Stimulated activated memory B cell treated with anti-CD40 and anti-IgM and Interleukin-4, amounts not matched to agents 10 μg/mL and 1 μg/mL and 100 μg/mL, for 72 hours (primary cell): ENCODE measurements at regions not wholly inside any gene's neighbourhood (a gene's known extent, or its start where the extent isn't known, plus 50 kb on each side); places are given as distances from the start of the nearest gene placed in this dataset.

Source experiments
- ATAC-seq: fragments of 150-1000 bp; cut with Tn5 transposase; 2 replicates; pipeline ENCODE4 v1.10.0; 2021
- H3K27ac Mint-ChIP-seq: one replicate; pipeline ENCODE4 v1.8.0; 2022; ENCODE audit warnings: mild to moderate bottlenecking, mixed read lengths
- H3K27me3 Mint-ChIP-seq: one replicate; pipeline ENCODE4 v1.8.0; 2022; ENCODE audit warnings: mixed read lengths
- H3K36me3 Mint-ChIP-seq: one replicate; pipeline ENCODE4 v1.8.0; 2022; ENCODE audit warnings: mixed read lengths
- H3K4me1 Mint-ChIP-seq: one replicate; pipeline ENCODE4 v1.8.0; 2022; ENCODE audit warnings: mixed read lengths
- H3K4me3 Mint-ChIP-seq: one replicate; pipeline ENCODE4 v1.8.0; 2022; ENCODE audit warnings: mild to moderate bottlenecking, moderate library complexity, mixed read lengths
- H3K9me3 Mint-ChIP-seq: one replicate; pipeline ENCODE4 v1.8.0; 2022; ENCODE audit warnings: mixed read lengths

GRCh38 chr10:120997313-120997712 lies 146.2 kb downstream of the WDR11 start:
- no peaks in the 10 kb centered on the region for H3K9me3 Mint-ChIP-seq
- ATAC-seq: no peak
- H3K27me3 Mint-ChIP-seq: peaks cover 21% of the 10 kb centered on the region
- no peaks in the 10 kb centered on the region for H3K4me1 Mint-ChIP-seq
- no peak overlapping the region for H3K4me3 Mint-ChIP-seq
- no peaks in the 10 kb centered on the region for H3K36me3 Mint-ChIP-seq
- H3K27ac Mint-ChIP-seq: no peak overlapping the region

- no peak for ATAC-seq
- no peaks in the 10 kb centered on the region for H3K4me1 Mint-ChIP-seq
- peaks cover 21% of the 10 kb centered on the region for H3K27me3 Mint-ChIP-seq
- no peak overlapping the region for H3K4me3 Mint-ChIP-seq
- no peaks in the 10 kb centered on the region for H3K9me3 Mint-ChIP-seq
- H3K36me3 Mint-ChIP-seq: no peaks in the 10 kb centered on the region
- no peak overlapping the region for H3K27ac Mint-ChIP-seq
Measured at GRCh38 chr10:120997756-120998155, 146.6 kb downstream of the WDR11 start.

- H3K27me3 Mint-ChIP-seq: peaks cover 21% of the 10 kb centered on the region
- no peak for ATAC-seq
- H3K27ac Mint-ChIP-seq: no peak overlapping the region
- no peaks in the 10 kb centered on the region for H3K36me3 Mint-ChIP-seq
- no peak overlapping the region for H3K4me3 Mint-ChIP-seq
- no peaks in the 10 kb centered on the region for H3K9me3 Mint-ChIP-seq
- H3K4me1 Mint-ChIP-seq: no peaks in the 10 kb centered on the region
Measured at GRCh38 chr10:120998251-120998650, 147.1 kb downstream of the WDR11 start.

GRCh38 chr10:120998782-120999285 lies 147.7 kb downstream of the WDR11 start:
- Mint-ChIP-seq H3K9me3 (peaks cover 2% of the 10 kb centered on the region), H3K4me1 (no peaks in the 10 kb centered on the region), H3K36me3 (no peaks in the 10 kb centered on the region), H3K27me3 (peaks cover 21% of the 10 kb centered on the region), H3K4me3 (no peak overlapping the region), H3K27ac (no peak overlapping the region)
- ATAC-seq: no peak

GRCh38 chr10:120999868-121000267 lies 148.7 kb downstream of the WDR11 start:
- Mint-ChIP-seq H3K27ac (no peak overlapping the region), H3K4me1 (no peaks in the 10 kb centered on the region), H3K36me3 (no peaks in the 10 kb centered on the region), H3K27me3 (peaks cover 21% of the 10 kb centered on the region), H3K9me3 (peaks cover 10% of the 10 kb centered on the region), H3K4me3 (no peak overlapping the region)
- ATAC-seq: no peak

DNA sequence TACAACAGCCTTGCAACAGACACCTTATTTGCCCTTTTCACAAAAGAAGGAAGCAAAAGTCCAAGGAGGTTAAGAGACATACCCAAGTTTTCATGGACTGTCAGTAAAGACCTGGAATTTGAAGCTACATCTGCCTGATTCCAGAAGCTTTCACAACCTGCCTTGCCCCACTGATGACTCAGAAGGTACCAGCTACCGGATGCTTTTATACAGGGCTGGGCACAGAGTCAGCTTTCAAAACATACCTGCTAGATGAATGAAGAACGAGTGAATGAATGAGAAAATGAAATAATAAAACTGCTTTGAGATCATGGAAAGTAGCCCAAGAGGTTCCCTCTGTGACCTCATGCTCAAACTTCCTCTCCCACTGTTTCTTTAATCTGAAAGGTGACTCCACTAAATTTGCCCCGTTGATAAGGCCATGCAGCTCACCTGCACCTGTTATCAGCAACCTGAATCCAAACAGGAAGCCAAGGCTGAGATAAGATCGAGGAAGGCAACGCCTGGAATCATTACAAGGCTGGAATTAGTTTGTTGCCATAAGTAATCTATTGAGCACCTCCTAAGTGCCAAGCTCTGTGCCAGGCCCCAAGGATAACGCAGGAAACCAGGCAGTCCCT lies 151.5 kb downstream of the WDR11 start:
- no peaks in the 10 kb centered on the region for H3K36me3 Mint-ChIP-seq
- ATAC-seq: no peak
- H3K4me1 Mint-ChIP-seq: no peaks in the 10 kb centered on the region
- peaks cover 21% of the 10 kb centered on the region for H3K27me3 Mint-ChIP-seq
- H3K9me3 Mint-ChIP-seq: peaks cover 21% of the 10 kb centered on the region
- no peak overlapping the region for H3K4me3 Mint-ChIP-seq
- no peak overlapping the region for H3K27ac Mint-ChIP-seq

DNA sequence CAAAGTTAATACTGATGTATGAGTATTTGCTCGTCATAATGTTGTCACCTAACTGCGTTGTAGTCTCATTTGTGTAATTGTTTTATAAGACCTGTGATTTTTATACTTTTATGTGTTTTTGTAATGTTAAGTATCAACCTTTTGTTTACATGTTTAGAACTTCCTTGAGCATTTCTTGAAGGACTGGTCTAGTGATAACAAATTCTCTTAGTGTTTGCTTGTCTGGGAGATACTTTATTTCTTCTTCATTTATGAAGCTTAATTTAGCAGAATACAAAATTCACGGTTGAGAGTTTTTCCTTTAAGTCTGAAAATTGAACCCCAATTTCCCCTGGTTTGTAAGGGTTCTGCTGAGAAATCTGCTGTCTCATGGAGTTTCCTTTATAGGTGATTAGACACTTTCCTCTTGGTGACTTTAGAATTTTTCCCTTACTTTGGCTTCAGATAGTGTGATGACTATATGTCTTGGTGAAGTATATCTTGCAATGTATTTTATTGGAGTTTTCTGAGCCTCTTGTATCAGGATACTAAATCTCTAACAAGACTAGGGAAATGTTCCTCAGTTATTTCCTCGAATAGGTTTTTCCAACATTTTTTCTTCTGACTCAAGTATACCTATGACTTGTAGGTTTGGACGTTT lies 154.9 kb downstream of the WDR11 start:
- Mint-ChIP-seq H3K4me1 (no peaks in the 10 kb centered on the region), H3K9me3 (peaks cover 21% of the 10 kb centered on the region), H3K27ac (no peak overlapping the region), H3K27me3 (no peaks in the 10 kb centered on the region), H3K4me3 (no peak overlapping the region), H3K36me3 (no peaks in the 10 kb centered on the region)
- ATAC-seq: no peak

GRCh38 chr10:121007264-121007663 lies 156.1 kb downstream of the WDR11 start:
- Mint-ChIP-seq H3K27ac (no peak overlapping the region), H3K36me3 (no peaks in the 10 kb centered on the region), H3K27me3 (no peaks in the 10 kb centered on the region), H3K4me1 (no peaks in the 10 kb centered on the region), H3K9me3 (peaks cover 21% of the 10 kb centered on the region), H3K4me3 (no peak overlapping the region)
- ATAC-seq: no peak

DNA sequence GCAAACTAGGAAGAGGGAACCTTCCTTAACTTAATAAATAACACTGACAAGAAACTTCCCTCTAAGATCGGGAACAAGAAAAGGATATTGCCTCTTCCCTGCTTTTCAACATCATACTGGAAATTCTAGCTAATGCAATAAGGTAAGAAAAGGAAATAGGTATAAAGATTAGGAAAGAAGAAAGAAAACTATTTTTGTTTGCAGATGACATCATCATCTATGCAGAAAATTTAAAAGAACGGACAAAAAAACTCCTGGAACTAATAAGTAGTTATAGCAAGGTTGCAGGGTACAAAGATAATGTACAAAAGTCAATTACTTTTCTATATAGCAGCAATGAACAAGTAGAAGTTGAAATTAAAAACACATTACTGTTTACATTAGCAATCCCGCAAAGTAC lies 164.8 kb downstream of the WDR11 start:
- Mint-ChIP-seq H3K27me3 (peaks cover 10% of the 10 kb centered on the region), H3K27ac (no peak overlapping the region), H3K9me3 (peaks cover 14% of the 10 kb centered on the region)

DNA sequence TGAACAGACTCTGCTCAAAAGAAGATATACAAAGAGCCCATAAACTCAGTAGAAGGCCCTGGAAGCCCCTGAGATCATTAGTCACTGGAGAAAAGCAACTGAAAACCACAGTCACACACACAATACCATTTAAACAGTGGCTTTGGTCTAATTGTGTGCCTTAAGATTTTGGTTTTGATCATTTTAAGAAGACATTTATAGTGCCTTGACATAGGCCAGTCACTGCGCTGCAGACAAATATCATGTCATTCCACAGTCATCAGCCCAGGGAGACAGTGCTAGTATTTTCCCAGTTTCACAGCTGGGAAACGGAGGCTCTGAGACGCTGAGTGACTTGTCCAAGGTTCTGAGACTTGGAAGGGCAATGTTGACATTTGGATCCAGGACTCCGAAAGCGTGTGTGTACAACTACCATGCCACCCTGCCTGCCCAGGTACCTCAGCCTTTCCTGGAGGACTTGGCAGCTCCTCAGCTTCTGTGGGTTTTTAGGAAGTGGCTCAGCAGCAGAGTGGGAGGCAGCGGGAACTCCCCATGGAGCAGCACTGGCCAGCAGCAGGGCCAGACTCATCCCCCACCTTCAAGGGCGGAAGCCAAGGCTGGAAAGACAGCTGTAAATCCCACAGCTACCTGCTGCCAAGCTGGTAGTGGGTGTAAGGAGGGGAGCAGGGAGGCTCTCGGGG lies 173.9 kb downstream of the WDR11 start:
- no peak overlapping the region for H3K4me3 Mint-ChIP-seq
- H3K27me3 Mint-ChIP-seq: no peaks in the 10 kb centered on the region
- no peak for ATAC-seq
- no peaks in the 10 kb centered on the region for H3K36me3 Mint-ChIP-seq
- no peaks in the 10 kb centered on the region for H3K4me1 Mint-ChIP-seq
- H3K9me3 Mint-ChIP-seq: no peaks in the 10 kb centered on the region
- no peak overlapping the region for H3K27ac Mint-ChIP-seq

More for the DNA sequence above, 164.8 kb downstream of the WDR11 start:
- no peaks in the 10 kb centered on the region for H3K4me1 Mint-ChIP-seq
- ATAC-seq: no peak
- no peak overlapping the region for H3K4me3 Mint-ChIP-seq
- no peaks in the 10 kb centered on the region for H3K36me3 Mint-ChIP-seq

DNA sequence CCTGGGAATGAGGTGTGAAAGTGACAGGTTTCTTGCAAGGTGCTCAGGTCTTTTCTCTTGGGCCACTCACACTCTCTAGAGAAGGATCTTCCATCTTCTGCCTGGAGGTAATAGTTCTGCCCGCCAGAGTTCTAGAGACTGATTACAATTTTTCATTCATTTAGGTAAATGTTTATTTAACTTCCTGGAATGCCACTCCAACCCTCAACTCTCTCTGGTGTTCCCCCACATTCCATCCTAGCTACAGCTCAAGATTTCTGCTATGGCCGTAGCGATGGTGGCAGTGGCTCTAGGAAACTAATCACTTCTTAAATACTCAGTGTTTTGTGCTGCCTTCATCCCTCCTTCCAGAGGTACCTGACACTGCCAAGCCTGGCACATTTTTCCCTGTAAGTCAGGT lies 174.6 kb downstream of the WDR11 start:
- Mint-ChIP-seq H3K27ac (no peak overlapping the region), H3K36me3 (no peaks in the 10 kb centered on the region), H3K4me1 (no peaks in the 10 kb centered on the region), H3K27me3 (no peaks in the 10 kb centered on the region), H3K9me3 (no peaks in the 10 kb centered on the region), H3K4me3 (no peak overlapping the region)
- no peak for ATAC-seq

DNA sequence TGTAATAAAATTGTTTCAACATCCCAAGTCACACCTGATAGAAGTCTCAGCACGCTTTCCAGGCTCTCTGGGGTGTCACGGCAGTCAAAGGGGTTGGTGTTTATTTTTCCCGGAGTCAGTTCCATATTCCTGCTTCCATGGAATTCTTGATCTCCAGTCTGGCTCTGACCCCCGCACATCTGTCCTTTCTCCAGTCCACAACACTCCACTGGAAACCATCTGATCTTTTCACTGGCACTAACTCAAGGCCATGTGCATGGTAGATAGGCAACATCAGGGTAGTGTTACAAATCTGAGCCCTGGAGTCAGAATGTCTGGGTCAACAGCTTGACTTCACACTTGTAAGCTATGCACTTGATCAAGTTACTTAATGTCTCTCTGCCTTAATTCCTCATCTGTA lies 176.2 kb downstream of the WDR11 start:
- Mint-ChIP-seq H3K27me3 (no peaks in the 10 kb centered on the region), H3K4me3 (no peak overlapping the region), H3K9me3 (no peaks in the 10 kb centered on the region), H3K36me3 (no peaks in the 10 kb centered on the region), H3K4me1 (no peaks in the 10 kb centered on the region), H3K27ac (no peak overlapping the region)
- ATAC-seq: no peak

DNA sequence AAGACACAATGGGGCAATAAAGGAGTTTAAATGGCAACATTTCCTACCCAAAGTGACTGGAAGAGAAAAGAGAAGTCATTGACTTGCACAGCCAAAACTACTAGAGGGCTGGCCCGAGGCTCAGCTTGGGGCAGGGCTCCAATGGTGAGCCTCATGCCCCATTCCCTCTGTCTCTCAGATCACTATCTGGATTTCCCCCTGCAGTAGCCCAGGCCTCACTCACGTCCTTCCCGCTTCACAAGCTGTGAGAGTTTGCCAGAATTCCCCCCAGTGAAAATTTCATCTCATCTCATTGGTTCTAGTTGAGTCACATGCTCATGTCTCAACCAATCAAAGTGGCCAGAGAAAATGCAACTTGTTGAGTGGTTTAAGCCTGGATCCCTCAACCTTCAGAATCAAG lies 181.3 kb downstream of the WDR11 start:
- Mint-ChIP-seq H3K4me1 (no peaks in the 10 kb centered on the region), H3K27me3 (peaks cover 8% of the 10 kb centered on the region), H3K4me3 (no peak overlapping the region), H3K9me3 (no peaks in the 10 kb centered on the region), H3K36me3 (no peaks in the 10 kb centered on the region), H3K27ac (no peak overlapping the region)
- no peak for ATAC-seq

DNA sequence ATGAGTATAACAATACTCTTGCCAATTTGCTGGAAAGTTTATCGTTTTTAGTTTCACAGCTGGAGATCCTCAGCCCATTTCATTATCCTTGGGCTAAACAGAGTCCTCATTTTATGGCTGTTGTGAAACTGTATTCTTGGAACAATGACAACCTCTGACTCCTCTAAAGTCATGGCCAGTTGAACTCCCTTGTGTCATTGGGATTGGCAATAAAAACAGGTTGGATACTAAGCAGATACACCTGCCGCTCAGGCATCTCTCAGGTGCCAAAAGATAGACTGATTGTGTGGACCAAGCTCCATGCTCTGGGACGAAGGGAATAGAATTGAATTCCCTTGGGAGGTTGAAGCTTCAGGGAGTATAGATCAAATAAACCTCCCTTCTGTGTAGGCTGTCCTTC lies 182.2 kb downstream of the WDR11 start:
- no peak for ATAC-seq
- no peak overlapping the region for H3K4me3 Mint-ChIP-seq

GRCh38 chr10:121036431-121036830 lies 185.3 kb downstream of the WDR11 start:
- Mint-ChIP-seq H3K4me3 (no peak overlapping the region), H3K36me3 (no peaks in the 10 kb centered on the region), H3K27me3 (peaks cover 8% of the 10 kb centered on the region), H3K4me1 (no peaks in the 10 kb centered on the region), H3K9me3 (no peaks in the 10 kb centered on the region), H3K27ac (no peak overlapping the region)
- no peak for ATAC-seq

More for the DNA sequence above, 182.2 kb downstream of the WDR11 start:
- H3K4me1 Mint-ChIP-seq: no peaks in the 10 kb centered on the region
- H3K27me3 Mint-ChIP-seq: peaks cover 8% of the 10 kb centered on the region
- H3K9me3 Mint-ChIP-seq: no peaks in the 10 kb centered on the region
- H3K36me3 Mint-ChIP-seq: no peaks in the 10 kb centered on the region
- H3K27ac Mint-ChIP-seq: no peak overlapping the region

GRCh38 chr10:121041499-121041898 lies 190.3 kb downstream of the WDR11 start:
- Mint-ChIP-seq H3K27me3 (peaks cover 2% of the 10 kb centered on the region), H3K4me1 (no peaks in the 10 kb centered on the region), H3K36me3 (no peaks in the 10 kb centered on the region), H3K9me3 (no peaks in the 10 kb centered on the region), H3K4me3 (no peak overlapping the region), H3K27ac (no peak overlapping the region)
- no peak for ATAC-seq
